ENCODE measurements at regions not wholly inside any gene's neighbourhood (a gene's known extent, or its start where the extent isn't known, plus 50 kb on each side); places are given as distances from the start of the nearest gene placed in this dataset.

- POLR2A ChIA-PET, result no interaction called here
- no peaks in the 10 kb centered on the region for H3K36me3 ChIP-seq (ENCODE audit: control insufficient read depth, insufficient read depth, low read length)
- no peak overlapping the region for H3K4me3 ChIP-seq (ENCODE audit: low read depth, low read length)
- TF ChIP-seq CTCF (IDR thresholded peaks at IDR 0.05; ENCODE audit: insufficient read depth, low read depth, low read length), result no peak
- CTCF ChIA-PET, result no interaction called here
- no peaks in the 10 kb centered on the region for H3K27me3 ChIP-seq (ENCODE audit: control insufficient read depth, insufficient read depth, low read length)
- DNase-seq (ENCODE audit: low read depth), result no peak
These were observed 214.3 kb downstream of the NXPE2 start for GRCh38 chr11:114892381-114893197.

- H3K4me3 ChIP-seq (ENCODE audit: low read depth, low read length), result no peak overlapping the region
- ChIA-PET CTCF (no interaction called here), POLR2A (no interaction called here)
- no peaks in the 10 kb centered on the region for H3K36me3 ChIP-seq (ENCODE audit: control insufficient read depth, insufficient read depth, low read length)
- no peak for DNase-seq (ENCODE audit: low read depth)
- TF ChIP-seq CTCF (IDR thresholded peaks at IDR 0.05; ENCODE audit: insufficient read depth, low read depth, low read length), result no peak
- no peaks in the 10 kb centered on the region for H3K27me3 ChIP-seq (ENCODE audit: control insufficient read depth, insufficient read depth, low read length)
These were observed 215.0 kb downstream of the NXPE2 start for GRCh38 chr11:114893329-114893728.

- TF ChIP-seq CTCF (IDR thresholded peaks at IDR 0.05; ENCODE audit: insufficient read depth, low read depth, low read length), result no peak
- H3K4me3 ChIP-seq (ENCODE audit: low read depth, low read length), result no peak overlapping the region
- H3K36me3 ChIP-seq (ENCODE audit: control insufficient read depth, insufficient read depth, low read length), result no peaks in the 10 kb centered on the region
- no peak for DNase-seq (ENCODE audit: low read depth)
- no peaks in the 10 kb centered on the region for H3K27me3 ChIP-seq (ENCODE audit: control insufficient read depth, insufficient read depth, low read length)
- POLR2A ChIA-PET, result no interaction called here
- CTCF ChIA-PET, result no interaction called here
These were observed 218.3 kb downstream of the NXPE2 start for GRCh38 chr11:114896594-114896993.

GRCh38 chr11:114909866-114910265, 231.5 kb downstream of the NXPE2 start:
- no peak for TF ChIP-seq CTCF (IDR thresholded peaks at IDR 0.05; ENCODE audit: insufficient read depth, low read depth, low read length)
- ChIA-PET CTCF (interaction anchor here (1.2 kb wide), 1 partner anchor 50 kb away, joined by 3 read pairs; no protein-coding TSS in a partner anchor), POLR2A (no interaction called here)
- H3K4me3 ChIP-seq (ENCODE audit: low read depth, low read length), result no peak overlapping the region
- no peaks in the 10 kb centered on the region for H3K36me3 ChIP-seq (ENCODE audit: control insufficient read depth, insufficient read depth, low read length)
- no peaks in the 10 kb centered on the region for H3K27me3 ChIP-seq (ENCODE audit: control insufficient read depth, insufficient read depth, low read length)
- DNase-seq (ENCODE audit: low read depth), result no peak

- Histone ChIP-seq H3K27me3 (ENCODE audit: control insufficient read depth, insufficient read depth, low read length) (no peaks in the 10 kb centered on the region), H3K4me3 (ENCODE audit: low read depth, low read length) (no peak overlapping the region), H3K36me3 (ENCODE audit: control insufficient read depth, insufficient read depth, low read length) (no peaks in the 10 kb centered on the region)
- ChIA-PET POLR2A (no interaction called here), CTCF (no interaction called here)
- DNase-seq (ENCODE audit: low read depth), result no peak
- no peak for TF ChIP-seq CTCF (IDR thresholded peaks at IDR 0.05; ENCODE audit: insufficient read depth, low read depth, low read length)
These were observed 234.5 kb downstream of the NXPE2 start for GRCh38 chr11:114912826-114913225.
